Dedifferentiated amniotic fluid mesenchymal stem cell (primary cell): ENCODE measurements at regions not wholly inside any gene's neighbourhood (a gene's known extent, or its start where the extent isn't known, plus 50 kb on each side); places are given as distances from the start of the nearest gene placed in this dataset.

Experiments used
- DNase-seq: peaks from one replicate; pipeline ENCODE4 v3.0.0-alpha.2; 2016; ENCODE audit errors: extremely low spot score

GRCh38 chr4:38601244-38601915 is 62.6 kb upstream of the KLF3 start:
- DNase-seq = no peak

DNA sequence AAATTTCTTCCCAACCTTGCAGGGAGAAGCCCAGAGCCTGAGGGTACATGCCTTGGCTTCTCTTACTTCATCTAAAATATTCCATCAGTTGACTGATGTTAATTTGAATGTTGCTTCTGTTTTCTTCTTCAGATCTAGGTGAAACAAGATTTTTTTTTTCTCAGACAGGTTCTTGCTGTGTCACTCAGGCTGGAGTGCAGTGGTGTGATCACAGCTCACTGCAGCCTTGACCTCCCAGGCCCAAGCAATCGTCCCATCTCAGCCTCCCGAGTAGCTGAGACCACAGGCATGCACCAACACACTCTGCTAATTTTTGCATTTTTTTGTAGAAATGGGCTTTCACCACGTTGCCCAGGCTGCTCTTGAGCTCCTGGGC is 62.1 kb upstream of the KLF3 start:
- DNase-seq = no peak

DNA sequence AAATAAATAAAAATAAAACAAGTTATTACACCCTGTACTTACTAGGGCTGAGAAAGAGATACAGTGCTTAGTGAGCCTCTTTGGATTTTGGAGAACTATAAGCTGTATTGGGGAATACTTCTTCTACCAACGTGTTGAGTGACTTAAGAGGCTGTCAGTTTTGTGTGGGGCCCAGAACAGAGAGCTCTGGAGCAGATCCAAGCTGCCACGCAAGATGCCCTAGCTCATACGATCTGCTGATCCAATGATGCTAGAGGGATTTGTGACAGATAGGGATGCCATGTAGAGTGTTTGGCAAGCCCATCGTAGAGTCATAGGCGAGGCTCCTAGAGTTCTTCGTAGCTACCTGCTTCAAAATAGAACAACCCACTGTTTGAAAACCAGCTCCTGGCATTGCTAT is 60.3 kb upstream of the KLF3 start:
- DNase-seq = no peak

DNA sequence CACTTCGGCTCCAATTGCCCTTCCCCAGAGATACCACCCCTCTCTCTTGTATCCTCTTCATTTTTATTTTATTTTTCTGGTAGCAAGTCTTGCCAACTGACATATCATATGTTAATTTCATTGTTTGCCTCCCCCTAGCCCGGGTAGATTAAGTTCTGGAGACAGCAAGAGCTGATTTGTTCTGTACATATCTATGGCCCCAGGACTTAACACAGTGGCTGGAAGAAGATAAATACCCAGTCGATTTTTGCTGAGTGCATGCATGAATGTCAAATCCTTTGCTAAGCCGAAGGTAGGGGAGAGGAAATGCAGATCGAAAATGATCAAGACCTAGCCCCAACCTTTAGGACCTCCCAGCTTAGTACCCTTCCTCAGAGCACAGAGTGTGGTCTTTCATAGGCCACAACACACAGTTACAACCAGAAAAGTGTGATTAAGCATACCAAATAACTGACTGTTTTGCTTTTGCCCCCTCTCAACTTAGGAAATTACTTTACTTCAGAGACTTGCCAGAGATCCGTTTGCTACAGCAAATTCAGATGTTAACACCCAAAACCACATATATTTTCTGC is 58.7 kb upstream of the KLF3 start:
- DNase-seq = no peak

DNA sequence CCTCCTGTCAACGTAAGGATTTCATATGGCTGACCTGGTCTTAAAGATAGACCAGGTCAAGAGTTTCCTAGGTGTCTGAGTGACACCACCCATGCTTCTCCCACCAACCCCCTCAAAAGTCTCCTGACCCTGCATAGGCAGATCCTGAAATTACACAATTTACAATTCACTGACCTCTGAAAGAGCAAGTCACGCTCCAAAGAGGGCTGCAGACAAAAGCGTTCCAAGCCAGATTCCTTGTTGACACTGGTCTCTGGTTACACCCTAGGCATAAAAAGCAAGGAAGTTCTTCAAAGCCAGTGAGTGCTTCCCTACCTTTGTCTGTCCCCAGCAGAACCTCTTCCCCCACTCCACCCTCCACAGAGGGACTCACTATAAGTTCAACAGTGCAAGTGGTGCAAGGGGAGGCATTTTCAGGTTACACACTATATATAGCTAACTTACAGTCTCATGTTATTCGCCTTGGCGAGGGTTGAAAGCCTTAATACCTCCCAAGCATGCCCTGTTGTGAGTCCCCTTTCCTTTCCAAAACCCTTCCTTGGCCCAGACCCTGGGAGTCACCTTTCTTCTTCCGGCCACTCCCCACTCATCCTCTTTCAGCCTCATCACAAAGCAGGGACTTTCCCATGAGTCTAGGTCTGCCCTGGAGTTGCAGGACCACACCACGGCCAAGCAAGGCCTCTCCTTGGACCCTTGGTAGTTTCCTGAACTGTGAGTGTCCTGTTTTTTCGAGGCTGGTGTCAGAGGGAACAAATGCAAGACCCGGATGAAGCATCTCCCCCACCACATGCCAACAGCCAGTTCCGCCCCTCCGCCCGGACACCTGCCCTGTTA is 58.0 kb upstream of the KLF3 start:
- no peak for DNase-seq

DNA sequence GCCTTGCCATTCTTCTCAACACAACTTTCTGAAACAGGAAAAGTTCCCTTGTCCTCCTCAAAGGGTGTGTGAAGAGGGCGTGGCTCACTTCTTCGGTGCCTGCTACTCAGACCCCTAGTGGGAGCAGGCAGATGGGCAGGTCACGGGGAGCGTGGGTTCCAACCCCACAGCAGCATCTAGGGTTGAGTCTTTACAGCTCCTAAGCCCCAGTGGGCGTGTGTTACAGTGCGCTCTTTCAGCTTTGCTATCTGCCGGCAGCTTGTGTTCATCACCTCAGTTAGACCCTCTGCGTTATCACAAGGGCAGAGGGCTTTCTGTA is 57.5 kb upstream of the KLF3 start:
- DNase-seq = no peak

DNA sequence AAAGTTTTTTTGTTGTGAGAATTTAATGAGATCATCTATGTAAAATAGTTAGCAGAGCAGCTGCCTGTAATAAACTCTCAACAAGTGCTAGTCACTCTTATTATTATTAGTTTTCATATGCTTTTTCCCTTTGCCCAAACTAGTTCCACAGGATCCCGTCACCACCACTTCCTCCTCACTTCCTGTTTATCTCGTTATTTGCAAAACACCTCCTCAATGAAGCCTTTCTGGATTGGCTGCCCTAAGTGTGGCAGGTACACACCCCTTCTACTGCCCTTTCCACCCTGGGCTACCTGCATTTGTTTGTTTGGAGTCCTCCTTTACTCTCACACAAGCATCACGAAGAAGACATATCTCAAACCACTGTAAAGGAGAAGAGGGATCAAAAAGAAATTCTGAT is 54.4 kb upstream of the KLF3 start:
- DNase-seq = no peak

- DNase-seq = no peak
Observed at GRCh38 chr4:38610521-38610920, 53.5 kb upstream of the KLF3 start.

DNA sequence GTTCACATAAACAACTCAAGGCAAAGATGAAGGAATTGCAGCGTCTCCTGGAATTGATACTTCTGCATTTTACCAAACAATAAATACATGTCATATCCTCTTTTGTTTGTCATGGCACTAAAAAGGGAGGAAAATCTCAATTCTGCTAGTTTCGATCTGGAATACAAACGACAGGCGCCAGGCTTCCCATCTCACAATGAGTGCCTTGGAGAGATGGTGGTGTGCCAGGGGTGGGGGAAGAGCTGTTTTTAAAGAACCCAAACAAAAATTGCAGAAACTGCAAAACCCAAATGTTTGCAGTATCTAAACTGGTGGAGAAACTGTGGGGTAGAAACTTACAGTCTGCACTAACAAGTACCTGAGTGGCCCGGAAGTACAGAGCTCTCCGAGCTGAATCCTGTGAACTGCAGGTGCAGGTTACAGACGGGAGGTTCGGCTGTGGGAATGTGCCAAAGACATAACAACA is 53.0 kb upstream of the KLF3 start:
- DNase-seq = no peak

- DNase-seq = no peak
Observed at GRCh38 chr4:38611676-38612075, 52.3 kb upstream of the KLF3 start.

DNA sequence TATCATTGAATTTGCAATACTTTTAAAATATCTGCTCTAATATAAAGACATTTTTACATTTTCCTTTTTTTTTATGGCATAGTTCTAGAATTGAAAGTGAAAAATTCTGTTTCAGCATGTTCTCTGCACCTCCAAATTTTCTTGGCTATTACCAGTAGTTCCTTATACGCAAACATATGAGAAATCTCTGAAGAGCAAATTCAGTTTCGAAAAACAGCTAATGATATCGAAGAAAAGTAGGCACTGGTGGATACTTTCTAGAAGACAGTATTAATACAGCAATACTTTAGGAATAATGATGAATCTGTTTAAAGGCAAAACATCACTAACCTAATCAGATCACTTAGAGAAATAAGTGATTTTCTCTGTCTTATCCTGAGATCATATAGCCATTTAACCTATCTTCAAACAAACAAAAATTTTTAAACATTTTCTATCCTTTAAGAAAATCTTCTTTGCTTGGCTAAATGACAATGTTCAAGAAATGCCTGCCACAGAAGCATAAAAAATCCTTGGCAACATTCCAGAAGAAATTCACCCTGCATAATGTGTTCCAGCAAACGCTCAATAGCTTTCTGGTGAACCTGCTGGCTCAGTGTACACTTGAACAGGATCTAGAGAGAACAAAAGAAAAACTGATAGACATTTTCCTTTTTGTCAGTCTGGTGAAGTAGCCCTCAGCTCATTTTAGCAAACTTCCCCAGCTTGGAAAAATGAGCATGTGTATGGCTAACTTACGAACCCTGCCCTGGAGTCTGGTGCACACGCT is 51.2 kb upstream of the KLF3 start:
- no peak for DNase-seq
